ENCODE measurements at regions not wholly inside any gene's neighbourhood (a gene's known extent, or its start where the extent isn't known, plus 50 kb on each side); places are given as distances from the start of the nearest gene placed in this dataset.

DNA sequence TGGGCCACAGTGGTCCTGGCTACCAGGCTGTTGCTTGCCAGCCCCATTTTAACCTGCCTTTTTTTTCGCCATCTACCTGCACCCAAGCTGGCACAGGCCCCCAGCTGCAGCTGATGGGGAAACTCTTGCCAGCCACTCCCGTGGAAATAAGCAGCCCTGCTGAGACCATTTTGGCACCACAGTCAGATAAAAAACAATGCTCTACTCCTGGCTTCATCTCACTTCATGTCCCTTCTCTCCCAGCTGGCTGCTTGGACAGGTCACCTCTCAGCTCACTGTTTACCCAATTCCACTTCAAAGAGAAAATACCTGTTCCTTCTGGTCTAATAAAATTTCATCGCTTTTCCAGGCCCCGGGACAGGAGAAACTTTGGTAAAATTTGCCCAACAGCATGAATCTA, 322.6 kb upstream of the SLC30A5 start:
- Histone ChIP-seq H3K9ac (ENCODE audit: low read depth, low read length) (no peak overlapping the region), H4K20me1 (ENCODE audit: insufficient read depth, low read length) (no peaks in the 10 kb centered on the region), H3K4me2 (ENCODE audit: insufficient read depth, low read length) (no peak overlapping the region), H3K36me3 (ENCODE audit: insufficient read depth, low read length) (no peaks in the 10 kb centered on the region), H3K4me3 (ENCODE audit: low read depth in 1 of 2, low read length in 2 of 2) (no peak overlapping the region), H3K4me1 (ENCODE audit: insufficient read depth, low read length) (no peaks in the 10 kb centered on the region), H3K79me2 (ENCODE audit: insufficient read depth, low read length) (no peaks in the 10 kb centered on the region), H3K27me3 (ENCODE audit: insufficient read depth, low read length, poor library complexity) (no peaks in the 10 kb centered on the region), H3K9me3 (ENCODE audit: insufficient read depth, low read length, severe bottlenecking) (no peaks in the 10 kb centered on the region), H3K27ac (ENCODE audit: low read length) (no peak overlapping the region), H2AFZ (ENCODE audit: low read depth, low read length) (no peak overlapping the region)
- ATAC-seq (ENCODE audit: insufficient read depth, low read depth) (no peak), DNase-seq (no peak)
- TF ChIP-seq EZH2 (IDR thresholded peaks at IDR 0.05; ENCODE audit: borderline replicate concordance, low read depth, low read length, severe bottlenecking) (no peak), CTCF (IDR thresholded peaks at IDR 0.05; ENCODE audit: borderline replicate concordance, extremely low read depth, low read length, poor library complexity, severe bottlenecking) (no peak)

DNA sequence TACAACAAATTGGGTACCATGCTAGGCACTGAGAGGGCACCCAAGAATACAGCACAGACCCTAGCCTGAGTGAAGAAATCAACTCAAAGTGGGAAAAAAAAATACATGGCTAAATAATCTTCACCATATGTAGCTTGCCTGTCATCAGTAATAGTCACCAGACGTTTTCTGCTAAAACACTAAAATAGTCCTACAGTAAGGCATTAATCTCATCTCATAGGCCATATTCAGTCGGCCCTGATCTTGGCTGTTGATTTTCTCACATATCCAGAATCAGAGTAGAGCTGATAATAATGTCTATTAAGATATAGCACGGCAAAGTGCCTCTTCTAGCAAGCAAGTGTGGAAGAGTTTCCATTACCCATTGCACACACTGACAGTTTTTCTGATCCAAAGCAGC, 322.1 kb upstream of the SLC30A5 start:
- H3K4me2 ChIP-seq (ENCODE audit: insufficient read depth, low read length) = no peak overlapping the region
- TF ChIP-seq CTCF (IDR thresholded peaks at IDR 0.05; ENCODE audit: borderline replicate concordance, extremely low read depth, low read length, poor library complexity, severe bottlenecking) (no peak), EZH2 (IDR thresholded peaks at IDR 0.05; ENCODE audit: borderline replicate concordance, low read depth, low read length, severe bottlenecking) (no peak)
- no peak overlapping the region for H3K4me3 ChIP-seq (ENCODE audit: low read depth in 1 of 2, low read length in 2 of 2)
- H3K9me3 ChIP-seq (ENCODE audit: insufficient read depth, low read length, severe bottlenecking) = no peaks in the 10 kb centered on the region
- H4K20me1 ChIP-seq (ENCODE audit: insufficient read depth, low read length) = no peaks in the 10 kb centered on the region
- ATAC-seq (ENCODE audit: insufficient read depth, low read depth) (no peak), DNase-seq (no peak)
- no peaks in the 10 kb centered on the region for H3K36me3 ChIP-seq (ENCODE audit: insufficient read depth, low read length)
- no peaks in the 10 kb centered on the region for H3K4me1 ChIP-seq (ENCODE audit: insufficient read depth, low read length)
- no peak overlapping the region for H3K9ac ChIP-seq (ENCODE audit: low read depth, low read length)
- H3K27me3 ChIP-seq (ENCODE audit: insufficient read depth, low read length, poor library complexity) = no peaks in the 10 kb centered on the region
- no peaks in the 10 kb centered on the region for H3K79me2 ChIP-seq (ENCODE audit: insufficient read depth, low read length)
- H2AFZ ChIP-seq (ENCODE audit: low read depth, low read length) = no peak overlapping the region
- H3K27ac ChIP-seq (ENCODE audit: low read length) = no peak overlapping the region

DNA sequence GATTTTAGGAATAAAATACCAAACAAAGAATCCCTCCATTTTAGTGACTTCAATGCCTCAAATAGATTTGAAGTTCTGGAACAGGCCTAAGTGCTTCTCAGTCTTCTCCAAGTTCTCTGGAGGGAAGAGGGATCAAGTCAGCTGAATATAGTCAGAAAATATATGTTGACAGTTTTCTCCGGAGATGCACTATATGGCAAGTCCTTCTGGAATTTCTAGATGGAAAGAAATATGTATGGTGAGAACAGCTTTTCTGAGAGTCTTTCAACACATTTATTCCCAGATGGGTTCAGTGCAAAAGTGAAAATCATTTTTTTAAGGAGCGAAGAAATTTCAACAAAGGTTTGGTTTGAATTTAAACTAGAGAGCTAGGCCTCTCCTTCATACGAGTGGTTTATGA, 317.4 kb upstream of the SLC30A5 start:
- Histone ChIP-seq H3K4me3 (ENCODE audit: low read depth in 1 of 2, low read length in 2 of 2) (no peak overlapping the region), H3K9ac (ENCODE audit: low read depth, low read length) (no peak overlapping the region), H3K4me1 (ENCODE audit: insufficient read depth, low read length) (no peaks in the 10 kb centered on the region), H3K27ac (ENCODE audit: low read length) (no peak overlapping the region), H3K9me3 (ENCODE audit: insufficient read depth, low read length, severe bottlenecking) (no peaks in the 10 kb centered on the region), H3K79me2 (ENCODE audit: insufficient read depth, low read length) (no peaks in the 10 kb centered on the region), H3K4me2 (ENCODE audit: insufficient read depth, low read length) (no peak overlapping the region), H3K36me3 (ENCODE audit: insufficient read depth, low read length) (no peaks in the 10 kb centered on the region), H2AFZ (ENCODE audit: low read depth, low read length) (no peak overlapping the region), H4K20me1 (ENCODE audit: insufficient read depth, low read length) (no peaks in the 10 kb centered on the region), H3K27me3 (ENCODE audit: insufficient read depth, low read length, poor library complexity) (no peaks in the 10 kb centered on the region)
- no peak for ATAC-seq (ENCODE audit: insufficient read depth, low read depth)
- no peak for DNase-seq
- TF ChIP-seq EZH2 (IDR thresholded peaks at IDR 0.05; ENCODE audit: borderline replicate concordance, low read depth, low read length, severe bottlenecking) (no peak), CTCF (IDR thresholded peaks at IDR 0.05; ENCODE audit: borderline replicate concordance, extremely low read depth, low read length, poor library complexity, severe bottlenecking) (no peak)

GRCh38 chr5:68777135-68777534, 316.7 kb upstream of the SLC30A5 start:
- Histone ChIP-seq H3K4me1 (ENCODE audit: insufficient read depth, low read length) (no peaks in the 10 kb centered on the region), H3K4me2 (ENCODE audit: insufficient read depth, low read length) (no peak overlapping the region), H2AFZ (ENCODE audit: low read depth, low read length) (no peak overlapping the region), H3K27ac (ENCODE audit: low read length) (no peak overlapping the region), H3K9me3 (ENCODE audit: insufficient read depth, low read length, severe bottlenecking) (no peaks in the 10 kb centered on the region), H3K27me3 (ENCODE audit: insufficient read depth, low read length, poor library complexity) (no peaks in the 10 kb centered on the region), H3K4me3 (ENCODE audit: low read depth in 1 of 2, low read length in 2 of 2) (no peak overlapping the region), H3K79me2 (ENCODE audit: insufficient read depth, low read length) (no peaks in the 10 kb centered on the region), H3K9ac (ENCODE audit: low read depth, low read length) (no peak overlapping the region), H4K20me1 (ENCODE audit: insufficient read depth, low read length) (no peaks in the 10 kb centered on the region), H3K36me3 (ENCODE audit: insufficient read depth, low read length) (no peaks in the 10 kb centered on the region)
- ATAC-seq (ENCODE audit: insufficient read depth, low read depth) = no peak
- no peak for TF ChIP-seq CTCF (IDR thresholded peaks at IDR 0.05; ENCODE audit: borderline replicate concordance, extremely low read depth, low read length, poor library complexity, severe bottlenecking)
- no peak for TF ChIP-seq EZH2 (IDR thresholded peaks at IDR 0.05; ENCODE audit: borderline replicate concordance, low read depth, low read length, severe bottlenecking)
- DNase-seq = no peak

Data from DND-41 (cell line).